HCT116 (cell line): ENCODE measurements at regions not wholly inside any gene's neighbourhood (a gene's known extent, or its start where the extent isn't known, plus 50 kb on each side); places are given as distances from the start of the nearest gene placed in this dataset.

Source experiments
- CTCF ChIP-seq, 3 experiments: fragments of 200-600 bp in 1 of 3; sonication (generic) in 1 of 3; IDR thresholded peaks in 2 of 3; conservative IDR thresholded peaks in 1 of 3; 2 replicates each; pipeline ENCODE4 v1.5.1; 2012 to 2017; ENCODE audit warnings: low read depth in 2 of 3, low read length in 2 of 3, antibody characterized with exemption in 1 of 3, borderline replicate concordance in 1 of 3, control low read depth in 1 of 3, mild to moderate bottlenecking in 1 of 3, mixed read lengths in 1 of 3, mixed run types in 1 of 3, moderate library complexity in 1 of 3; ENCODE audit not compliant: insufficient read depth in 1 of 3
- EZH2 ChIP-seq: fragments of 200-600 bp; sonication (generic); IDR thresholded peaks from 2 replicates; pipeline ENCODE4 v1.6.1; 2017; ENCODE audit warnings: antibody characterized with exemption, mixed run types
- POLR2A ChIP-seq: IDR thresholded peaks from 2 replicates; pipeline ENCODE4 v1.7.0; 2011; ENCODE audit warnings: borderline replicate concordance; ENCODE audit not compliant: insufficient read depth, insufficient read length; ENCODE audit errors: extremely low read depth
- TCF7L2 ChIP-seq: IDR thresholded peaks from 2 replicates; pipeline ENCODE4 v1.7.0; 2011; ENCODE audit warnings: borderline replicate concordance, inconsistent platforms; ENCODE audit not compliant: insufficient read depth, insufficient read length; ENCODE audit errors: extremely low read depth
- YY1 ChIP-seq: IDR thresholded peaks from 2 replicates; pipeline ENCODE4 v1.6.1; 2011; ENCODE audit warnings: low read length, low read depth, moderate library complexity, mild to moderate bottlenecking; ENCODE audit not compliant: insufficient replicate concordance; ENCODE audit errors: extremely low read depth
- ZNF274 ChIP-seq: fragments of 200-500 bp; sonication (Bioruptor generic); IDR thresholded peaks from 2 replicates; pipeline ENCODE4 v1.6.1; 2014; ENCODE audit warnings: mild to moderate bottlenecking, low read depth, low read length, inconsistent platforms
- TF ChIP-seq, protein P1 (sequence below): IDR thresholded peaks from 2 replicates; pipeline ENCODE4 v1.6.1; 2012; ENCODE audit warnings: low read depth

GRCh38 chr16:85180047-85180826, 68.0 kb upstream of the CIBAR2 start:
- no peak for TF ChIP-seq CTCF (IDR thresholded peaks at IDR 0.05 in 2 of 3, conservative IDR thresholded peaks at IDR 0.05 in 1 of 3; ENCODE audit: borderline replicate concordance in 1 of 3, insufficient read depth in 1 of 3, low read depth in 2 of 3, low read length in 2 of 3)
- TF ChIP-seq TCF7L2, result no peak
- no peak for TF ChIP-seq ZNF274
- TF ChIP-seq POLR2A, result no peak
- no peak for TF ChIP-seq EZH2
- TF ChIP-seq YY1, result no peak
- TF ChIP-seq, protein P1, sequence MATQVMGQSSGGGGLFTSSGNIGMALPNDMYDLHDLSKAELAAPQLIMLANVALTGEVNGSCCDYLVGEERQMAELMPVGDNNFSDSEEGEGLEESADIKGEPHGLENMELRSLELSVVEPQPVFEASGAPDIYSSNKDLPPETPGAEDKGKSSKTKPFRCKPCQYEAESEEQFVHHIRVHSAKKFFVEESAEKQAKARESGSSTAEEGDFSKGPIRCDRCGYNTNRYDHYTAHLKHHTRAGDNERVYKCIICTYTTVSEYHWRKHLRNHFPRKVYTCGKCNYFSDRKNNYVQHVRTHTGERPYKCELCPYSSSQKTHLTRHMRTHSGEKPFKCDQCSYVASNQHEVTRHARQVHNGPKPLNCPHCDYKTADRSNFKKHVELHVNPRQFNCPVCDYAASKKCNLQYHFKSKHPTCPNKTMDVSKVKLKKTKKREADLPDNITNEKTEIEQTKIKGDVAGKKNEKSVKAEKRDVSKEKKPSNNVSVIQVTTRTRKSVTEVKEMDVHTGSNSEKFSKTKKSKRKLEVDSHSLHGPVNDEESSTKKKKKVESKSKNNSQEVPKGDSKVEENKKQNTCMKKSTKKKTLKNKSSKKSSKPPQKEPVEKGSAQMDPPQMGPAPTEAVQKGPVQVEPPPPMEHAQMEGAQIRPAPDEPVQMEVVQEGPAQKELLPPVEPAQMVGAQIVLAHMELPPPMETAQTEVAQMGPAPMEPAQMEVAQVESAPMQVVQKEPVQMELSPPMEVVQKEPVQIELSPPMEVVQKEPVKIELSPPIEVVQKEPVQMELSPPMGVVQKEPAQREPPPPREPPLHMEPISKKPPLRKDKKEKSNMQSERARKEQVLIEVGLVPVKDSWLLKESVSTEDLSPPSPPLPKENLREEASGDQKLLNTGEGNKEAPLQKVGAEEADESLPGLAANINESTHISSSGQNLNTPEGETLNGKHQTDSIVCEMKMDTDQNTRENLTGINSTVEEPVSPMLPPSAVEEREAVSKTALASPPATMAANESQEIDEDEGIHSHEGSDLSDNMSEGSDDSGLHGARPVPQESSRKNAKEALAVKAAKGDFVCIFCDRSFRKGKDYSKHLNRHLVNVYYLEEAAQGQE, result no peak
